ENCODE measurements at regions not wholly inside any gene's neighbourhood (a gene's known extent, or its start where the extent isn't known, plus 50 kb on each side); places are given as distances from the start of the nearest gene placed in this dataset.

- TF ChIP-seq SRSF9 (IDR thresholded peaks at IDR 0.05; ENCODE audit: borderline replicate concordance, low read depth, low read length): no peak
- TF ChIP-seq E2F6 (IDR thresholded peaks at IDR 0.05; ENCODE audit: borderline replicate concordance in 1 of 2, extremely low read depth in 1 of 2, insufficient read depth in 1 of 2, insufficient read length in 1 of 2, low read depth in 1 of 2, low read length in 1 of 2, poor library complexity in 1 of 2, severe bottlenecking in 1 of 2): no peak
- TF ChIP-seq TGIF2 (CRISPR knock-in tag; IDR thresholded peaks at IDR 0.05): no peak
- no peak for TF ChIP-seq POLR2A (conservative IDR thresholded peaks at IDR 0.05)
- no peak for TF ChIP-seq EHMT2 (IDR thresholded peaks at IDR 0.05)
- TF ChIP-seq CTCF (IDR thresholded peaks at IDR 0.05 in 2 of 3, conservative IDR thresholded peaks at IDR 0.05 in 1 of 3; ENCODE audit: insufficient read depth in 2 of 3, low read depth in 1 of 3, low read length in 3 of 3): no peak
- TF ChIP-seq HMGXB4 (CRISPR knock-in tag; IDR thresholded peaks at IDR 0.05): no peak
- TF ChIP-seq BHLHE40 (IDR thresholded peaks at IDR 0.05; ENCODE audit: low read length): no peak
- TF ChIP-seq SIN3B (IDR thresholded peaks at IDR 0.05; ENCODE audit: low read depth): no peak
- no peak for TF ChIP-seq ZNF785 (CRISPR knock-in tag; IDR thresholded peaks at IDR 0.05)
Measured at GRCh38 chr1:217190359-217190758, 440.5 kb downstream of the GPATCH2 start.
